ENCODE measurements at regions not wholly inside any gene's neighbourhood (a gene's known extent, or its start where the extent isn't known, plus 50 kb on each side); places are given as distances from the start of the nearest gene placed in this dataset.
"Not testable (repeated sequence)": the region's sequence is repeated elsewhere in the genome, so short reads cannot be mapped to it uniquely, and the experiment has no call there.

DNA sequence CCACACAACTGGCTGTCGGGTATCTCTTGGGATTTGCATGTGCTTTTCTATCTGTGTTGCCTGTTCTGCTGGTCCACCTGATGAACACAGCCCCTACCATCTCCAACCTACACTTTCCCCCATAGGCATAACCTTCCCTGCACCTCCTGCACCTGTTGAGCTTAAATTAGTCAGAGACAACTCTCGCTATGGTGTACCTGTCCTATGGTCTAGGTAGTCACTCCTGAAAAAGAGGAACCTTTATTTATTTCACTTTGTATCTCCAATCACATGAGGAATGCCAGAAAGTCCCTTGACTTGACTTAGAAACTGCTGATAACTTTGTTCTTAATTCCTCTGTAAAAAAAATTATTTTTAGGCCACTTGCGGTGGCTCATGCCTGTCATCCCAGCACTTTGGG, 338.1 kb downstream of the DHRSX start:
- no peak for DNase-seq

DNA sequence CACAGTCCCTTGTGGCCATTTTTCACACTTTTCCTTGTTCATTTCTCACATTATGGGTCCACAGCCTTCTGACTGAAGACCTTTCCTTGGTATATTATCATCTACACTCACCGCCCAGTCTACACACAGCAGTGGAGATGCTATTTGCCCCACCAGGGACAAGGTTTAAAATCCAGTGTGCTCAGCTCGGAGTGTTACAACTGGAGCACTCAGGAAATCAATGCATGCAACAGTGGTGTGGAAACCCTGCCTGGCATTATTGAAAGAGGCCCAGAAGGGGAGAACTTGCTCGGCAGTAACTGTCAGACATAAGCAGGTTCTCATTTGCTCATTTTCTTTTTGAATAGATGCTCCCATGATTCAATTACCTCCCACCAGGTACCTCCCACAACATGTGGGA, 340.9 kb downstream of the DHRSX start:
- no peak for DNase-seq

DNA sequence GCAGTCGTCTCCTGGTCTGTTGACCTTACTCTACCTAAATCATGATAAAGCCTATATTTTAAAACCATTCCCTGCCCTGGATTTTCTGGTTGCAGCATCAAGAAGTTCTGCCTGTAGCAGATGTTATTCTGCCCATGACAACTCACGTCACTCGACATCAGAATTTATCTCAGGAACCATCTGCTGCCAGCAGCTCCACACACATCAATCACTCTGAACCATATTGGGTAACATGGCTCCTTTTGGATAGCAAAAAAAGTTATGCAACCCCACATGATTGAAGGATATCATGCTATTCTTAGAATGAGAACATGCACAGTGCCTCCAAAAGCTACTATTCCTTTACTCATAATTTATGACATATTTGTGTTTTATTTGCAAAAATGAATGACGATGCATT, 341.4 kb downstream of the DHRSX start:
- no peak for DNase-seq

DNA sequence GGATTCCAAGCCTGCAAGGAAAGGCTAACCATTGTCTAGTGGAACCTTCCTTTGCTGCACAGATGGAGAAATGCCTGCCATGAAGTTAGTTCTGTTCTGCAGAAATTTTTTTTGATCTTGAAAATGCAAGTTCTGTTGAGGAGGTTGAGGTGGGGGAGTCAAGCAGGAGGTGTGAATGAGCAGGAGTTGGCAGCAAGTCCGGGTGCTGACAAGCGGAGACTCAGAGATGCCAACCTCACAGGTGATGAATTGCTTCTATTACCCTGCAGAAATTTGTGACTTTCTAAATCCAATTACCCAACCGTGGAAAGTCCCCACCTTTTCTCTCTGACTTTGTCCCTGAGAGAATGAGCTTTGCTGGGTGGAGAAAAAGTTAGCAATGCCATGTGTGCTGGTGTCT, 350.1 kb downstream of the DHRSX start:
- DNase-seq: no peak

DNA sequence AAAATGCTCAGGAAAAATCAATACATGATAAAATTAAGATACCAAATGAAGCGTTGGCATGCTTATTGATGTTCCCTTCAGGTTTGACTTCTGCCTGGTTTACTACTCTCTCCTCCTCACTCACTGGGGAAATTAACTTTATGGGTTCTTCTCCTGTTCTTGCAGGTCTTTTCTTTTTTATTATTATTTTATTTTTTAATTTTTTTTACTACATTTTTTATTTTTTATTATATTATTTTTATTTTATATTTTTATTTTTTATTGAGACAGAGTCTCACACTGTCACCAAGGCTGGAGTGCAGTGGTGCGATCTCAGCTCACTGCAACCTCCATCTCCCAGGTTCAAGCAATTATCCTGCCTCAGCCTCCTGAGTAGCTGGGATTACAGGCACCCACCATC, 350.8 kb downstream of the DHRSX start:
- DNase-seq: not testable (repeated sequence)

DNA sequence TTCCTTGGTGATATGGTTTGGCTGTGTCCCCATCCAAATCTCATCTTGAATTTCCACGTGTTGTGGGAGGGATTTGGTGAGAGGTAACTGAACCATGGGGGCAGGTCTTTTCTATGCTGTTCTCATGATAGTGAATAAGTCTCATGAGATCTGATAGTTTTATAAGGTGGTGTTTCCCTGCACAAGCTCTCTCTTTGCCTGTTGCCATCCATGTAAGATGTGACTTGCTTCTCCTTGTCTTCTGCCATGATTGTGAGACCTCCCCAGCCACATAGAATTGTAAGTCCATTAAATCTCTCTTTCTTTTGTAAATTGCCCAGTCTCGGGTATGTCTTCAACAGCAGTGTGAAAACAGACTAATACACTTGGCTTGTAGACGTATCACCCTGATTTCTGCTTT, 351.7 kb downstream of the DHRSX start:
- not testable (repeated sequence) for DNase-seq

DNA sequence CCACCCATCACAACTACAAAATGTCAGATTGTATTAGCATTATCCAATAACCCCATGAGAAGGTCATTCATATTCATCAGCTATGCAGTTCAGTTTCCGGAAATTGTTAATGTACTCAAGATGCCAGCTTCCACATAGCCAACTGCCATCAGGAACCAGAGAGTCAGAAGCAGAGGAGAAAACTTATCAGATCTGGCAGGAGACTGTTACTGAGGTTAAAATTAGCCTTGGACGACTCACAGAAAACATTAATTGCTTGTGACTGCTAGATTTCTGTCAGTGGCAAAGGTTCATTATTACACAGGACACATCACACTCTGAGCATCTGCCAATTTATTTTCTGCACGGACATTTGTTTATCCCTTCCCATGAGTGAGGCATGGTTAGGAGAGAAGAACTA, 352.8 kb downstream of the DHRSX start:
- DNase-seq: peak; percentile 19

DNA sequence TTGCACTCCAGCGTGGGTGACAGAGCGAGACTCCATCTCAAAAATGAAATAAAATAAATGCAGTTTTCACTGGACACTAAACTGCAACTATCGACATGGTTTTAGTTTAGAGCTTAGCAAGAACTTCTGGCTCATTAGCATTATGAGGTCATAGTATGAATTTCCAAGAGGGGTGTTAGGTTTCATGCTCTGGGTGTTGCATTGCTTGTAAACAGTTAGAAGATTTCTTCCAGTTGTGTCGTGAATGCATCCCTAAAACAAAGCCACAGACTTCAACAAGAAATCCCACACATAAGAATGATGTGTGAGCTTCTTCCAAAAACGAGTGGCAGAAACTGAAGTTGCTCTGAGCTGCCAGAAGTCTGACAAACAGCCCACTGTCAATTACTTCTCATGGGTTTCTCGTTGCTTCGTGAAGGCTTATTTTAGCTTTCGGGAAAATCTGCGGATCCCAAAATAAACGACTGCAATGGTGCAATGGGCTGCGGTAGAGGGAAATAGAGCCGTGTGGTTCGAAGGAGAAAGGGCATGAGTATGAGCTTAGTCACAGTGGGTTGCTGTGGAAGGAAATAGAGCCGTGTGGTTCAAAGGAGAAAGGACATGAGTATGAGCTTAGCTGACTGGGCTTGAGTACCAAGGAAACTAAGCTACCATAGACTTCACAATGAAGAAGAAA, 354.9 kb downstream of the DHRSX start:
- DNase-seq: no peak

DNA sequence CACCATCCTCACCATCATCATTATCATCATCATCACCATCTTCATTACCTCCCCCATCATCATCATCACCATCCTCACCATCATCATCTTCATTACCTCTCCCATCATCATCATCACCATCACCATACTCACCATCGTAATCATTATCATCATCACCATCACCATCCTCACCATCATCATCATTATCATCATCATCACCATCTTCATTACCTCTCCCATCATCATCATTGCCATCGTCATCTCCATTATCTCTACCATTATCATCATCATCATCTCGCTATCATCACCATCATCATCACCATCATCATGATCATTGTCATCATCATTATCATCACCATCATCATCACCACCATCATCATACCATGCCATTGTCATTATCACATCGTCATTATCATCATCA, 362.9 kb downstream of the DHRSX start:
- DNase-seq: no peak

DNA sequence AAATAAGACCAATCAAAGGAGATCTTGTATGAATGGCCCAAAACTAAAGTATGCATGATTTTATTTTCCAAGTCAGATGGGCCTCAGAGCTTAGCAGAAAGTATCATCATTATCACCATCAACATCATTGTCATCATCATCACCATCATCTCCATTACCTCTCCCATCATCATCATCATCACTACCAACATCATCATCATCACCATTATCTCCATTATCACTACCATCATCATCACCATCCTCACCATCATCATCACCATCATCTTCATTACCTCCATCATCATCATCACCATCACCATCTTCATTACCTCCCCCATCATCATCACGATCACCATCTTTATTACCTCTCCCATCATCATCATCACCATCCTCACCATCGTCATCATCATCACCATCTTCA, 363.9 kb downstream of the DHRSX start:
- no peak for DNase-seq

DNA sequence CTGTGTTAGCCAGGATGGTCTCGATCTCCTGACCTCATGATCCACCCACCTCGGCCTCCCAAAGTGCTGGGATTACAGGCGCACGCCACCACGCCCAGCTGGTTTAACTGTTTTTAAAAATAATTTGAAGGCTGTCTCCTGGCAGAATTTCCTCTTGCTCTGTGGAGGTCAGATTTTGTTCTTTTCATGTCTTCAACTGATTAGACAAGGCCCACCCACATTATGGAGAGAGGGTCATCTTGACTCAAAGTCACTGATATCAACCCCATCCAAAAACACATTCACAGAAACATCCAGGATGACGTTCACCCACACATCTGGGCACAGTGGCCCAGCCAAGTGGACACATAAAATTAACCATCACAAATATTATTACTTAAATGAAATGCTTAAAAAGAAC, 365.4 kb downstream of the DHRSX start:
- no peak for DNase-seq

DNA sequence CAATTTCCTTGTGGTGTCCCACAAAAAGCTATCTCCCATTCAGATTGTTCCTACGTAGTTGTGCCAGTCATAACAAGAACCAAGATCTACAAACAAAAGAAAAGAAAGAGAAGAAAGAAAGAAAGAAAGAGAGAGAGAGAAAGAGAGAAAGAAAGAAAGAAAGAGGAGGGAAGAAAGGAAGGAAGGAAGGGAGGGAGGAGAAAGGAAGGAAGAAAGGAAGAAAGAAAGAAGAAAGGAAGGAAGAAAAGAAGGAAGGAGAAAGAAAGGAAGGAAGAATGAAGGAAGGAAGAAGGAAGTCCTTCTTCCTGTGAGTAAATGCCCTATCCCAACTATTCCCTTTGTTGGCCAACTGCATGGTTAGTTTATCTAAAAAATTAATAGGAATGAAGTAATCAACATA, 366.0 kb downstream of the DHRSX start:
- no peak for DNase-seq

All from retina (tissue), 1 donor.